H1 (cell line): ENCODE measurements at regions not wholly inside any gene's neighbourhood (a gene's known extent, or its start where the extent isn't known, plus 50 kb on each side); places are given as distances from the start of the nearest gene placed in this dataset.

ENCODE experiments used
- BCL11A ChIP-seq, 2 experiments: IDR thresholded peaks; one replicate each; pipeline ENCODE4 v1.6.1; 2011; ENCODE audit warnings: low read depth in 2 of 2, low read length in 2 of 2, mild to moderate bottlenecking in 2 of 2
- EZH2 ChIP-seq: fragments of 200-600 bp; sonication (generic); IDR thresholded peaks from 2 replicates; pipeline ENCODE4 v1.7.1; 2012; ENCODE audit warnings: low read depth, mild to moderate bottlenecking, moderate library complexity, low read length, inconsistent platforms; ENCODE audit not compliant: severe bottlenecking
- KDM5A ChIP-seq: fragments of 200-600 bp; IDR thresholded peaks from 2 replicates; pipeline ENCODE4 v1.7.1; 2012; ENCODE audit warnings: mild to moderate bottlenecking, low read length, inconsistent platforms, mixed read lengths
- SIRT6 ChIP-seq: IDR thresholded peaks from one replicate; pipeline ENCODE4 v1.7.1; 2012; ENCODE audit warnings: low read length, inconsistent platforms
- TF ChIP-seq, protein P1 (sequence below): IDR thresholded peaks from 2 replicates; pipeline ENCODE4 v1.6.1; 2011; ENCODE audit warnings: low read depth, mild to moderate bottlenecking, low read length; ENCODE audit not compliant: insufficient read depth

GRCh38 chr2:226057365-226057764, 657.9 kb downstream of the NYAP2 start (continued):
- TF ChIP-seq EZH2, result no peak
- no peak for TF ChIP-seq SIRT6
- no peak for TF ChIP-seq KDM5A
- TF ChIP-seq, protein P1, sequence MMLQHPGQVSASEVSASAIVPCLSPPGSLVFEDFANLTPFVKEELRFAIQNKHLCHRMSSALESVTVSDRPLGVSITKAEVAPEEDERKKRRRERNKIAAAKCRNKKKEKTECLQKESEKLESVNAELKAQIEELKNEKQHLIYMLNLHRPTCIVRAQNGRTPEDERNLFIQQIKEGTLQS, result no peak
- TF ChIP-seq BCL11A (IDR thresholded peaks at IDR 0.05; ENCODE audit: low read depth in 2 of 2, low read length in 2 of 2), result no peak
